Kidney epithelial cell (primary cell): ENCODE measurements at regions not wholly inside any gene's neighbourhood (a gene's known extent, or its start where the extent isn't known, plus 50 kb on each side); places are given as distances from the start of the nearest gene placed in this dataset.

Experiments
- DNase-seq: peaks from one replicate; pipeline ENCODE4 v3.0.0-alpha.2; 2010; ENCODE audit warnings: low read depth
- H3K27me3 ChIP-seq: 2 replicates; pipeline ENCODE4 v1.6.0; 2011; ENCODE audit warnings: low read length; ENCODE audit not compliant: control insufficient read depth, insufficient read depth
- H3K36me3 ChIP-seq: 2 replicates; pipeline ENCODE4 v1.5.1; 2011; ENCODE audit warnings: low read length; ENCODE audit not compliant: control insufficient read depth, insufficient read depth
- H3K4me3 ChIP-seq: 2 replicates; pipeline ENCODE4 v1.5.1; 2011; ENCODE audit warnings: low read depth, mild to moderate bottlenecking, control low read depth, low read length
- CTCF ChIP-seq: IDR thresholded peaks from 2 replicates; pipeline ENCODE4 v1.5.1; 2011; ENCODE audit warnings: mild to moderate bottlenecking, moderate library complexity, low read length, control low read depth, inconsistent platforms; ENCODE audit not compliant: insufficient read depth, poor library complexity, severe bottlenecking

DNA sequence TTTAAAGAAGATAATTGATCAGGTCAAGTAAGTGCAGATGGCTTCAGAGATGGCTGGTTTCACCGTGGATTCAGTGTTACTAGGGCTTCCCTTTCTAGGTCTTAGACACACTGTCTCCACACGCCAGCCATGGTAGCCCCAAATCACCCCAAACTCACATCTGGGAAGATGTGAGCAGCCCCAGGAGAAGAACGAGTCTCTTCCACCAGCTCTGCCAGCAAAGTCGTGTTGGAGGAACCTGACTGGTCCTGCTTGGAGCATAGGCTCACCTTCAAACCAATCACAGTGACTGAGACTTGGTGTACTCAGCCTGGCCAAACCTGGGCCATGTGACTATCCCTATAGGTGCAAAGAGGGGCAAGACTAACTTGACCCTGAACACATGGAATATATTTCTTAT, 296.7 kb downstream of the RPLP1 start:
- Histone ChIP-seq H3K27me3 (peaks cover 14% of the 10 kb centered on the region), H3K36me3 (no peaks in the 10 kb centered on the region), H3K4me3 (no peak overlapping the region)
- DNase-seq = no peak
- no peak for TF ChIP-seq CTCF

- no peak overlapping the region for H3K4me3 ChIP-seq
- DNase-seq = no peak
- no peaks in the 10 kb centered on the region for H3K36me3 ChIP-seq
- no peak for TF ChIP-seq CTCF
- H3K27me3 ChIP-seq = peaks cover 10% of the 10 kb centered on the region
These were observed 297.2 kb downstream of the RPLP1 start for GRCh38 chr15:69749797-69750196.

- TF ChIP-seq CTCF = no peak
- Histone ChIP-seq H3K4me3 (no peak overlapping the region), H3K27me3 (peaks cover 8% of the 10 kb centered on the region), H3K36me3 (no peaks in the 10 kb centered on the region)
- no peak for DNase-seq
These were observed 297.6 kb downstream of the RPLP1 start for GRCh38 chr15:69750253-69750652.

- no peak for DNase-seq
- TF ChIP-seq CTCF = no peak
- H3K27me3 ChIP-seq = peaks cover 5% of the 10 kb centered on the region
- H3K4me3 ChIP-seq = no peak overlapping the region
- H3K36me3 ChIP-seq = no peaks in the 10 kb centered on the region
These were observed 298.5 kb downstream of the RPLP1 start for GRCh38 chr15:69751147-69751546.

DNA sequence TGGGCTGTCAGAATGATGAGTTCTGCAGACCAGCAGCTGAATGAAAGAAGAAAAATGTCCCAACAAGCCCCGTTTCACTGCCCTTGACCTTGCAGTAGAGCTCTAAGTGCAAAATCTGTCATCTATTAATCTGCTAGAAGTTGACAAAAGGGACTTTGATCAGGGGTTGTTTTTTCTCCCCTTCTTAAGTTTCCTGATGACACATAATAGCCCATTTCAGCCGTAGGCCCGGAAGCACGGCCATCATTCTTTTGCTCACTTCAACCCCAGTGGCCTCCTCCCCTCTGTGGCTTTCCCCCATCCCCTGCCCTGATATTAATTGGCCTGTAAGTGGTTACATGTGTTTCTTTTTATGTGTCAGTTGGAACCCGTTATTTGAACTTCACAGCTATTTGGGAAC, 298.9 kb downstream of the RPLP1 start:
- DNase-seq = no peak
- no peak for TF ChIP-seq CTCF
- H3K27me3 ChIP-seq = peaks cover 5% of the 10 kb centered on the region
- H3K4me3 ChIP-seq = no peak overlapping the region
- no peaks in the 10 kb centered on the region for H3K36me3 ChIP-seq

- no peaks in the 10 kb centered on the region for H3K36me3 ChIP-seq
- no peak for DNase-seq
- TF ChIP-seq CTCF = no peak
- no peak overlapping the region for H3K4me3 ChIP-seq
- H3K27me3 ChIP-seq = peaks cover 2% of the 10 kb centered on the region
These were observed 301.2 kb downstream of the RPLP1 start for GRCh38 chr15:69753867-69754266.
